OCI-LY3 (cell line): ENCODE measurements at regions not wholly inside any gene's neighbourhood (a gene's known extent, or its start where the extent isn't known, plus 50 kb on each side); places are given as distances from the start of the nearest gene placed in this dataset.

Source experiments
- H2AFZ ChIP-seq: fragments of 200-600, 300-600 bp; shearing (Covaris generic); 2 replicates; pipeline ENCODE4 v1.6.0; 2014; ENCODE audit warnings: antibody characterized with exemption, low read depth, low read length
- H3K27ac ChIP-seq: fragments of 200-600, 300-600 bp; sonication (generic); 2 replicates; pipeline ENCODE4 v1.5.1; 2014; ENCODE audit warnings: mild to moderate bottlenecking, low read length, moderate library complexity, mixed read lengths
- H3K27me3 ChIP-seq: fragments of 200-600, 300-600 bp; sonication (generic); 2 replicates; pipeline ENCODE4 v1.6.1; 2014; ENCODE audit warnings: low read depth, low read length, mixed read lengths
- H3K36me3 ChIP-seq: fragments of 200-600, 300-600 bp; sonication (generic); replicated peaks from 2 replicates; pipeline ENCODE3; 2014; ENCODE audit warnings: low read depth, low read length, mixed read lengths
- H3K4me1 ChIP-seq: fragments of 300-600, 200-600 bp; sonication (generic); 2 replicates; pipeline ENCODE4 v1.6.1; 2014; ENCODE audit warnings: low read length, mixed read lengths
- H3K4me2 ChIP-seq: fragments of 200-600, 300-600 bp; sonication (generic); 2 replicates; pipeline ENCODE4 v1.6.1; 2014; ENCODE audit warnings: low read length, mixed read lengths
- H3K4me3 ChIP-seq: fragments of 300-600, 200-600 bp; sonication (generic); 2 replicates; pipeline ENCODE4 v1.5.1; 2014; ENCODE audit warnings: antibody characterized with exemption, mild to moderate bottlenecking, low read length, moderate library complexity
- H3K79me2 ChIP-seq: fragments of 300-600, 200-600 bp; shearing (Covaris generic); 2 replicates; pipeline ENCODE4 v1.6.1; 2014; ENCODE audit warnings: mild to moderate bottlenecking, low read length, mixed read lengths
- H3K9ac ChIP-seq: fragments of 300-600, 200-600 bp; shearing (Covaris generic); 2 replicates; pipeline ENCODE4 v1.6.0; 2014; ENCODE audit warnings: mild to moderate bottlenecking, low read length, moderate library complexity
- H3K9me3 ChIP-seq: fragments of 200-600, 300-600 bp; shearing (Covaris generic); 2 replicates; pipeline ENCODE4 v1.6.1; 2014; ENCODE audit warnings: low read length, mixed read lengths; ENCODE audit not compliant: insufficient read depth
- H4K20me1 ChIP-seq: fragments of 200-600, 300-600 bp; sonication (generic); 2 replicates; pipeline ENCODE4 v1.6.1; 2016; ENCODE audit warnings: low read length, mixed read lengths; ENCODE audit not compliant: insufficient read depth
- CTCF ChIP-seq: fragments of 200-600, 300-600 bp; sonication (generic); IDR thresholded peaks from 2 replicates; pipeline ENCODE4 v1.5.1; 2014; ENCODE audit warnings: antibody characterized with exemption, low read length, low read depth
- EZH2phosphoT487 ChIP-seq: fragments of 200-600 bp; shearing (Covaris generic); IDR thresholded peaks from 2 replicates; pipeline ENCODE4 v1.6.1; 2018; ENCODE audit warnings: antibody characterized with exemption, mixed run types, low read depth

DNA sequence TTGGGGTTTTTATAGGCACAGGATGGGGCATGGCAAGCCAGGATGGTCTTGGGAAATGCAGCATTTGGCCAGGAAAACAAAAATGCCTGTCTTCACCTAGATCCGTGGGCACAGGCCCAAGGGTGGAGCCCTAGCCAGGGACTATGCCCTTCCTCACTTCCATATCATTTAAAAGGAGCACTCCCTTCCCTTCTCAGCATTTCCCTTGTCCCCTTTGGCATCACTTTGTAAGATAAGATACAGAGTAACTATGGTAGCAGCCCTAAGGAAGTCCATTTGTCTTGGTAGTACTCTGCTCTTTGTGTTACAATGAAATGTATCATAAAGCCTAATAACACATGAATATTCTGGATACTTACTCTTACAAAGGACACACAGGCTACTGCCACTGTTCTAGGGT, 1092.6 kb upstream of the TENM4 start:
- Histone ChIP-seq H3K79me2 (no peaks in the 10 kb centered on the region), H3K4me1 (peaks cover 35% of the 10 kb centered on the region), H4K20me1 (no peaks in the 10 kb centered on the region), H3K4me2 (no peak overlapping the region), H2AFZ (no peak overlapping the region), H3K9ac (no peak overlapping the region), H3K4me3 (no peak overlapping the region), H3K27me3 (no peaks in the 10 kb centered on the region), H3K9me3 (no peaks in the 10 kb centered on the region), H3K36me3 (no peaks in the 10 kb centered on the region), H3K27ac (no peak overlapping the region)
- no peak for TF ChIP-seq CTCF
- no peak for TF ChIP-seq EZH2phosphoT487

GRCh38 chr11:80532633-80533232, 1091.9 kb upstream of the TENM4 start:
- H3K36me3 ChIP-seq: no peaks in the 10 kb centered on the region
- H3K79me2 ChIP-seq: no peaks in the 10 kb centered on the region
- TF ChIP-seq CTCF: no peak
- no peak for TF ChIP-seq EZH2phosphoT487
- no peak overlapping the region for H3K27ac ChIP-seq
- no peaks in the 10 kb centered on the region for H3K9me3 ChIP-seq
- no peak overlapping the region for H3K4me2 ChIP-seq
- no peaks in the 10 kb centered on the region for H3K27me3 ChIP-seq
- no peak overlapping the region for H3K9ac ChIP-seq
- peaks cover 27% of the 10 kb centered on the region for H3K4me1 ChIP-seq
- no peaks in the 10 kb centered on the region for H4K20me1 ChIP-seq
- H3K4me3 ChIP-seq: no peak overlapping the region
- no peak overlapping the region for H2AFZ ChIP-seq

- no peak for TF ChIP-seq EZH2phosphoT487
- TF ChIP-seq CTCF: no peak
- Histone ChIP-seq H3K4me2 (peak overlapping the region; percentile 49), H3K27me3 (no peaks in the 10 kb centered on the region), H2AFZ (no peak overlapping the region), H3K27ac (peak overlapping the region; percentile 2; the same call in 1 of the 2 replicates), H3K36me3 (no peaks in the 10 kb centered on the region), H4K20me1 (no peaks in the 10 kb centered on the region), H3K79me2 (no peaks in the 10 kb centered on the region), H3K9me3 (no peaks in the 10 kb centered on the region), H3K9ac (no peak overlapping the region), H3K4me3 (no peak overlapping the region), H3K4me1 (peaks cover 14% of the 10 kb centered on the region)
Measured at GRCh38 chr11:80529726-80530125, 1088.9 kb upstream of the TENM4 start.

- no peaks in the 10 kb centered on the region for H3K27me3 ChIP-seq
- TF ChIP-seq EZH2phosphoT487 (no peak), CTCF (no peak)
- no peaks in the 10 kb centered on the region for H4K20me1 ChIP-seq
- H3K27ac ChIP-seq: no peak overlapping the region
- no peaks in the 10 kb centered on the region for H3K9me3 ChIP-seq
- H3K9ac ChIP-seq: no peak overlapping the region
- H3K4me1 ChIP-seq: peaks cover 38% of the 10 kb centered on the region
- no peaks in the 10 kb centered on the region for H3K36me3 ChIP-seq
- no peaks in the 10 kb centered on the region for H3K79me2 ChIP-seq
- no peak overlapping the region for H3K4me2 ChIP-seq
- no peak overlapping the region for H3K4me3 ChIP-seq
- no peak overlapping the region for H2AFZ ChIP-seq
Measured at GRCh38 chr11:80525663-80526405, 1085.0 kb upstream of the TENM4 start.
